C4-2B (cell line): ENCODE measurements at regions not wholly inside any gene's neighbourhood (a gene's known extent, or its start where the extent isn't known, plus 50 kb on each side); places are given as distances from the start of the nearest gene placed in this dataset.
"Not testable (repeated sequence)": the region's sequence is repeated elsewhere in the genome, so short reads cannot be mapped to it uniquely, and the experiment has no call there.

ENCODE experiments used
- H3K27ac ChIP-seq: fragments of 450-650 bp; 2 replicates; pipeline ENCODE4 v1.5.1; 2017
- ZFX ChIP-seq: fragments of 450-650 bp; IDR thresholded peaks from 2 replicates; pipeline ENCODE4 v1.6.1; 2017
- TF ChIP-seq, protein P1 (sequence below): fragments of 450-650 bp; conservative IDR thresholded peaks from 2 replicates; pipeline ENCODE4 v1.5.1; 2017; ENCODE audit warnings: mild to moderate bottlenecking

DNA sequence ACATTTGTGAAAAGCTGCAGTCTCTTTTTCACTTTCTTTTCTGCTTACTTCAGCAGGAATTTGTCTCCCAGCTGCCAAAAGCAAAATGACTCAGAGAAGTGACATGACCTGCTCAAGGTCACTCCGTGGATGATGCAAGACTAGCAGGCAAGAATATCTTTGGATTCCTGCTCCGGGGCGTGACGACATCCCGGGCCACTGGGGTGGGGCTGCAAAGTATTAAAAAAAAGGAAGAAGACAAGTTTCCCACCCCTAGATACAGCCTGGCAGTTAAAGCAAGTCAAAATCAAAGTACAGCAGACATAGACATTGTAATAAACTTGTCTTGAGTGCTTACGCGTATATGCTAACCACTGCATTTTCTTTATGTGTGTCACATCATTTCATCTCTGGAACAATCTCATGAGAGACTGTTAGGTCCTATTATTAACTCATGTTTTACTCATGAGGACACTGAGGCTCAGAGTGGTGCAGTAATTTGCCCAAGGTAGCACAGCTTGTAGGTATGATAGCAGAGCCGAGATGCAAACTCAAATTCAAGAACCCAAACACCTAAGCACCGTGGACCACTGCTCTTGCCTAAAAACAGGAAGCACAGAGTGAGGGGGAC is 485.2 kb upstream of the PROK2 start:
- TF ChIP-seq ZFX, result no peak
- TF ChIP-seq, protein P1, sequence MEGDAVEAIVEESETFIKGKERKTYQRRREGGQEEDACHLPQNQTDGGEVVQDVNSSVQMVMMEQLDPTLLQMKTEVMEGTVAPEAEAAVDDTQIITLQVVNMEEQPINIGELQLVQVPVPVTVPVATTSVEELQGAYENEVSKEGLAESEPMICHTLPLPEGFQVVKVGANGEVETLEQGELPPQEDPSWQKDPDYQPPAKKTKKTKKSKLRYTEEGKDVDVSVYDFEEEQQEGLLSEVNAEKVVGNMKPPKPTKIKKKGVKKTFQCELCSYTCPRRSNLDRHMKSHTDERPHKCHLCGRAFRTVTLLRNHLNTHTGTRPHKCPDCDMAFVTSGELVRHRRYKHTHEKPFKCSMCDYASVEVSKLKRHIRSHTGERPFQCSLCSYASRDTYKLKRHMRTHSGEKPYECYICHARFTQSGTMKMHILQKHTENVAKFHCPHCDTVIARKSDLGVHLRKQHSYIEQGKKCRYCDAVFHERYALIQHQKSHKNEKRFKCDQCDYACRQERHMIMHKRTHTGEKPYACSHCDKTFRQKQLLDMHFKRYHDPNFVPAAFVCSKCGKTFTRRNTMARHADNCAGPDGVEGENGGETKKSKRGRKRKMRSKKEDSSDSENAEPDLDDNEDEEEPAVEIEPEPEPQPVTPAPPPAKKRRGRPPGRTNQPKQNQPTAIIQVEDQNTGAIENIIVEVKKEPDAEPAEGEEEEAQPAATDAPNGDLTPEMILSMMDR, result no peak
- peak overlapping the region; percentile 42; the same call in 1 of the 2 replicates for H3K27ac ChIP-seq

GRCh38 chr3:72269475-72269874 is 484.5 kb upstream of the PROK2 start:
- TF ChIP-seq, protein P1, result no peak
- no peak for TF ChIP-seq ZFX
- H3K27ac ChIP-seq, result peak overlapping the region; percentile 42; the same call in 1 of the 2 replicates

DNA sequence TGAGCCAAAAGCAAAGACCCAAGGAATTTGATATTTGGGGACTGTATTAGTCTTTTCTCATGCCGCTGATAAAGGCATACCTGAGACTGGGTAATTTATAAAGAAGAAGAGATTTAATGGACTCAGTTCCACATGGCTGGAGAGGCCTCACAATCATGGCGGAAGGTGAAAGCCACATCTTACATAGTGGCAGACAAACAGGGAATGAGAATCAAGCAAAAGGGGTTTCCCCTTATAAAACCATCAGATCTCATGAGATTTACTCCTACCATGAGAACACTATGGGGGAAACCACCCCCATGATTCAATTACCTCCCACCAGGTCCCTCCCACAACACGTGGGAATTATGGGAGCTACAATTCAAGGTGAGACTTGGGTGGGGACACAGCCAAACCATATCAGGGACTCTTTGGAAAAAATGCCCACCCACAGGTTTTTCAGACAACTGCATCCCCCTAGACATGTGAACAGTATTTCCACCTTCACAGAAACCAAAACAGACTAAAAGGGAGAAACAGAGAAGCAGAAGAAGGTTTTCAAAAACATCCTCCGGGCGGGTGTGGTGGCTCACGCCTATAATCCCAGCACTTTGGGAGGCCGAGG is 482.1 kb upstream of the PROK2 start:
- not testable (repeated sequence) for H3K27ac ChIP-seq

DNA sequence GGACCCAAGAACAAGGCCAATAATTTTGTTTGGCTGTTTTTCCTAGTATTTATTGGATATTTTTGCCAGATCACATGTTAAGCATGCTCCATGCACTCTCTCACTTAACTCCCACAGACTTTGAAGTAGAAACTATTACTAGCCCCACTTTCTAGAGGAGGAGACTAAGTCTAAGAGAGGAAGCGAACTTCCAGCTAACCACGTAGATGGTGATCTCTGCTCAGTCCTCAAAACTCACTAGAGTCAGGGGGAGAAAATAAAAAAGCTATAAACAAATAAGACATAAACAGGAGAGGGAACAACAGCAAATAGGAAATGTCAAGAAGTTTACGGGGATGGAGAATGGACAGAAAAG is 481.0 kb upstream of the PROK2 start:
- H3K27ac ChIP-seq, result no peak overlapping the region
- TF ChIP-seq, protein P1, result no peak

DNA sequence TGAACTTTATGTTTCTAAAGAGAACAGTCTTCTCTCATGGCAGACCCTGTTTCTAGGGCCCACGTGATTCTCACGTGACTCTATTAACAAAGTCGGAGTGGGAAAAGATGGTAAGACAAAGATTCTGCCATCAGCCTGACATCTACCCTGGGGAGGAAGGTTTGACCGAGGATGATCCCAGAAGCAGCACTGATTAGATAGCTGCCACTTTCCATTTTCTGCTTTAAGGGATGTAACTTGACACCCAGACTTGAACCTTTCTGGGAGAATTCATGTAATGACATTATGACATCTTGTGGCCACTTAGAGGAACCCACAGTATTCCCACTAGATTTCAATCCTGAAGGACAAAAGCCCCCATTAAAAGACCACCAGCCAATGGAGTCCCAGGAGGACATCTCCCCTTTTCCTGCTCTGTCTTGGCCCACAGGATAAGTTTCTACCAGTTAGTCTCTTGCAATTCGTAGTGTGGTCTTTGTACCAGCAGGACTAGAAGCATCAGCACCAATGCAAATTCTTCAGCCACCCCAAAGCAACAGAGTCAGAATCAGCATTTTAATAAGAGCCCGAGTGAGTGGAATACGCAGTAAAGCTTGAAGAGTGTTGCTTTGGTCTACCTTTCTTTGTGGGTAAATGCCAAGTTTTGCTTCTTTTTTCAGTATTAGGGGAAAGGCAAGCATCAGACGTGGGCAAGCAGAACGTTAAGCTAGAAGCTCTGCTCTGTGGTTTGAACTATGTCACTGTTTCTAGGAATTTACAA is 480.5 kb upstream of the PROK2 start:
- TF ChIP-seq ZFX, result no peak
- TF ChIP-seq, protein P1, result peak; percentile 46
- H3K27ac ChIP-seq, result no peak overlapping the region

- no peak overlapping the region for H3K27ac ChIP-seq
- TF ChIP-seq ZFX, result no peak
- TF ChIP-seq, protein P1, result no peak
Measured at GRCh38 chr3:72263223-72263990, 478.5 kb upstream of the PROK2 start.

- TF ChIP-seq, protein P1, result no peak
- no peak for TF ChIP-seq ZFX
- H3K27ac ChIP-seq, result no peak overlapping the region
Measured at GRCh38 chr3:72262736-72263135, 477.8 kb upstream of the PROK2 start.
